ENCODE measurements at regions not wholly inside any gene's neighbourhood (a gene's known extent, or its start where the extent isn't known, plus 50 kb on each side); places are given as distances from the start of the nearest gene placed in this dataset.

- no peak for TF ChIP-seq CTCF (conservative IDR thresholded peaks at IDR 0.05 in 1 of 2, IDR thresholded peaks at IDR 0.05 in 1 of 2; ENCODE audit: extremely low read depth in 1 of 2, insufficient read depth in 1 of 2, low read depth in 1 of 2, low read length in 2 of 2)
- no peak for TF ChIP-seq EZH2 (IDR thresholded peaks at IDR 0.05; ENCODE audit: borderline replicate concordance, low read length)
Observed at GRCh38 chr15:95016511-95017229, 785.3 kb downstream of the MCTP2 start.
